AG04450 (cell line): ENCODE measurements at regions not wholly inside any gene's neighbourhood (a gene's known extent, or its start where the extent isn't known, plus 50 kb on each side); places are given as distances from the start of the nearest gene placed in this dataset.

Experiments used
- CTCF ChIA-PET: fragments of 300-600, 350-600 bp; formaldehyde crosslinking; extraction: SDS; loops from one replicate; lab custom pipeline; 2022; ENCODE audit warnings: antibody characterized with exemption, inconsistent platforms; lab: Charles Lee
- POLR2A ChIA-PET: fragments of 350-600 bp; formaldehyde crosslinking; extraction: SDS; loops from one replicate; lab custom pipeline; 2021; ENCODE audit warnings: antibody characterized with exemption, inconsistent platforms; lab: Yijun Ruan, JAX
- DNase-seq: peaks from one replicate; pipeline ENCODE4 v3.0.0-alpha.2; 2011; ENCODE audit warnings: low read depth, low spot score
- H3K27ac ChIP-seq: one replicate; pipeline ENCODE4 v1.5.1; 2012; ENCODE audit warnings: low read depth, low read length, control low read depth
- H3K27me3 ChIP-seq: one replicate; pipeline ENCODE4 v1.6.0; 2012; ENCODE audit warnings: low read length; ENCODE audit not compliant: control insufficient read depth, insufficient read depth
- H3K4me3 ChIP-seq: 2 replicates; pipeline ENCODE4 v1.5.1; 2011; ENCODE audit warnings: mild to moderate bottlenecking, low read depth, low read length, control low read depth
- H3K9me3 ChIP-seq: 2 replicates; pipeline ENCODE4 v1.5.1; 2012; ENCODE audit warnings: low read length; ENCODE audit not compliant: control insufficient read depth, insufficient read depth
- CTCF ChIP-seq: IDR thresholded peaks from 2 replicates; pipeline ENCODE4 v1.5.1; 2011; ENCODE audit warnings: low read depth, low read length, control low read depth, inconsistent platforms

- POLR2A ChIA-PET: no interaction called here
- no peak overlapping the region for H3K4me3 ChIP-seq
- H3K27me3 ChIP-seq: no peaks in the 10 kb centered on the region
- no peak overlapping the region for H3K27ac ChIP-seq
- no peak for TF ChIP-seq CTCF
- H3K9me3 ChIP-seq: no peaks in the 10 kb centered on the region
- no peak for DNase-seq
- CTCF ChIA-PET: interaction anchor here (0.6 kb wide), 1 partner anchor 256 kb away, joined by 4 read pairs; no protein-coding TSS in a partner anchor
Measured at GRCh38 chr1:39122056-39122455, 82.4 kb upstream of the MACF1 start.

GRCh38 chr1:39124282-39124681 is 80.2 kb upstream of the MACF1 start:
- no peaks in the 10 kb centered on the region for H3K9me3 ChIP-seq
- POLR2A ChIA-PET: no interaction called here

GRCh38 chr1:39127513-39127912 is 77.0 kb upstream of the MACF1 start:
- Histone ChIP-seq H3K4me3 (no peak overlapping the region), H3K27ac (no peak overlapping the region), H3K9me3 (no peaks in the 10 kb centered on the region), H3K27me3 (no peaks in the 10 kb centered on the region)
- no peak for TF ChIP-seq CTCF
- DNase-seq: no peak
- POLR2A ChIA-PET: interaction anchor here (0.6 to 1.0 kb wide), 3 partner anchors 11 to 134 kb away, joined by 3 to 4 read pairs (median 4); no protein-coding TSS in a partner anchor
- CTCF ChIA-PET: interaction anchor here (0.6 to 3.4 kb wide), 6 partner anchors 13 to 592 kb away, joined by 3 to 14 read pairs (median 4); no protein-coding TSS in a partner anchor

More at GRCh38 chr1:39124282-39124681, 80.2 kb upstream of the MACF1 start:
- Histone ChIP-seq H3K27me3 (no peaks in the 10 kb centered on the region), H3K27ac (no peak overlapping the region), H3K4me3 (no peak overlapping the region)
- DNase-seq: no peak
- TF ChIP-seq CTCF: no peak
- CTCF ChIA-PET: no interaction called here

- TF ChIP-seq CTCF: no peak
- Histone ChIP-seq H3K9me3 (no peaks in the 10 kb centered on the region), H3K4me3 (no peak overlapping the region), H3K27ac (no peak overlapping the region), H3K27me3 (no peaks in the 10 kb centered on the region)
- no peak for DNase-seq
- POLR2A ChIA-PET: interaction anchor here (1.0 kb wide), 1 partner anchor 134 kb away, joined by 4 read pairs; no protein-coding TSS in a partner anchor
- CTCF ChIA-PET: interaction anchor here (1.1 to 3.4 kb wide), 4 partner anchors 13 to 64 kb away, joined by 3 to 14 read pairs (median 4); no protein-coding TSS in a partner anchor
Measured at GRCh38 chr1:39128126-39128525, 76.4 kb upstream of the MACF1 start.

- TF ChIP-seq CTCF: no peak
- no peak overlapping the region for H3K27ac ChIP-seq
Measured at GRCh38 chr1:39128959-39129358, 75.5 kb upstream of the MACF1 start.

More at GRCh38 chr1:39128959-39129358, 75.5 kb upstream of the MACF1 start:
- Histone ChIP-seq H3K4me3 (no peak overlapping the region), H3K27me3 (no peaks in the 10 kb centered on the region), H3K9me3 (no peaks in the 10 kb centered on the region)
- DNase-seq: no peak
- POLR2A ChIA-PET: interaction anchor here (0.5 kb wide), 1 partner anchor 103 kb away, joined by 7 read pairs; no protein-coding TSS in a partner anchor
- CTCF ChIA-PET: interaction anchor here (0.7 kb wide), 1 partner anchor 30 kb away, joined by 3 read pairs; no protein-coding TSS in a partner anchor
